Heart left ventricle (tissue), 16 donors: ENCODE measurements at regions not wholly inside any gene's neighbourhood (a gene's known extent, or its start where the extent isn't known, plus 50 kb on each side); places are given as distances from the start of the nearest gene placed in this dataset.

Source experiments
- ATAC-seq, 4 donors: fragments of 200-7000 bp; cut with Tn5 transposase; one replicate each; pipeline ENCODE4 v1.9.1; 2020 to 2022; ENCODE audit warnings: moderate library complexity in 4 of 4, mild to moderate bottlenecking in 3 of 4, moderate number of reproducible peaks in 1 of 4
- DNase-seq, 5 donors: peaks; one replicate each; pipeline ENCODE4 v3.0.0-alpha.2; 2020
- H3K27ac ChIP-seq, 12 donors: fragments of 200-600 bp; sonication (generic) in 4 of 12; one replicate each; pipeline versions ENCODE4 v1.5.0 to v1.8.0; 2016 to 2022; ENCODE audit warnings: mild to moderate bottlenecking in 2 of 12
- H3K27me3 ChIP-seq, 9 donors: fragments of 200-600 bp; sonication (generic) in 2 of 9; one replicate each; pipeline versions ENCODE4 v1.5.1 to v1.8.0; 2016 to 2022; ENCODE audit warnings: mild to moderate bottlenecking in 3 of 9
- H3K36me3 ChIP-seq, 9 donors: fragments of 200-600 bp; sonication (generic) in 2 of 9; one replicate each; pipeline versions ENCODE4 v1.5.0 to v1.8.0; 2018 to 2022; ENCODE audit warnings: mild to moderate bottlenecking in 2 of 9
- H3K4me1 ChIP-seq, 12 donors: fragments of 200-600 bp; sonication (generic) in 4 of 12; one replicate each; pipeline versions ENCODE4 v1.5.0 to v1.8.0; 2016 to 2022; ENCODE audit warnings: mild to moderate bottlenecking in 3 of 12
- H3K4me3 ChIP-seq, 12 donors: fragments of 200-600 bp; sonication (generic) in 4 of 12; one replicate each; pipeline versions ENCODE4 v1.5.0 to v1.8.0; 2017 to 2022; ENCODE audit warnings: mild to moderate bottlenecking in 9 of 12, moderate library complexity in 4 of 12
- H3K9me3 ChIP-seq, 12 donors: fragments of 200-600 bp; sonication (generic) in 4 of 12; one replicate each; pipeline versions ENCODE4 v1.5.0 to v1.8.0; 2016 to 2022; ENCODE audit warnings: mild to moderate bottlenecking in 1 of 12
- CTCF ChIP-seq, 12 donors: fragments of 200-600 bp; sonication (generic) in 4 of 12; IDR thresholded peaks; one replicate each; pipeline versions ENCODE4 v1.5.0 to v1.8.0; 2018 to 2022; ENCODE audit warnings: antibody characterized with exemption in 12 of 12, mild to moderate bottlenecking in 5 of 12
- POLR2A ChIP-seq, 2 donors: fragments of 450-650 bp; IDR thresholded peaks; one replicate each; pipeline ENCODE4 v1.6.1; 2017; ENCODE audit warnings: antibody characterized with exemption in 2 of 2, mild to moderate bottlenecking in 2 of 2, moderate library complexity in 2 of 2
- WGBS, 4 donors: extraction: QIAGEN DNeasy Blood & Tissue Kit in 2 of 4; methylation state at CpG; one replicate each; pipeline versions ENCODE4 v1.1.5 to v1.1.7; 2013 to 2018; 5-methylcytosine and 5-hydroxymethylcytosine counted together
- intact Hi-C, 10 donors: fragments of 100-400 bp; cut with DNase I; formaldehyde crosslinking; loops; one replicate each; pipeline versions ENCODE4 v1.11.1 to v1.14.2; 2022
- donor health status: ischemic (EF 13 %, LVEDD 7.1; RV severe dilation, severe dysfunction).
- donor health status: healthy with polysubstance abuse.
- donor health status: DM: no; HTN: yes; CAD: no.
- donor health status: DM: no; HTN: no; CAD: no.
- donor health status: ischemic (EF 25% LVEDD 6.9; RV normal size, moderate dysfunction).
- donor health status: ischemic (EF 25% LVEDD 5.7; RV mildly dilated, moderate dysfunction).
- donor health status: healthy.
- donor health status: DM: yes; HTN: yes; CAD: no.
- donor health status: ischemic (EF 35%, LVEDD 5.7; RV mildly dilated, moderate dysfunction).
- donor health status: nonischemic (EF 11% LVEDD 7.7; RV severe dilation, severe dysfunction).
- donor health status: DM: yes; HTN: yes; CAD: no.
- donor health status: PGD.
- donor health status: ischemic (EF 29% LVEDD 5.4; RV normal size, mild dysfunction).
- donor health status: nonischemic (EF 23%, LVEDD 6.1; RV moderate dilation, normal function).

GRCh38 chr5:90166816-90167215 is 242.7 kb downstream of the CETN3 start:
- H3K4me1 ChIP-seq, result peaks cover 0 to 27% (median 11%) of the 10 kb centered on the region in 12 donors
- H3K27me3 ChIP-seq, result no peaks in the 10 kb centered on the region
- H3K36me3 ChIP-seq, result no peaks in the 10 kb centered on the region
- no peak overlapping the region for H3K27ac ChIP-seq
- no peak overlapping the region for H3K4me3 ChIP-seq
- intact Hi-C loops, result loop anchor here in 1 of 10 donors (10.0 kb wide), 1 partner anchor 1442 kb away; no protein-coding TSS in a partner anchor
- H3K9me3 ChIP-seq, result no peaks in the 10 kb centered on the region
- no peak for TF ChIP-seq POLR2A (IDR thresholded peaks at IDR 0.05)
- TF ChIP-seq CTCF (IDR thresholded peaks at IDR 0.05), result no peak
- ATAC-seq, result no peak
- DNase-seq, result no peak

- ATAC-seq (no peak), DNase-seq (no peak)
- Histone ChIP-seq H3K4me1 (peaks cover 0 to 6% (median 0%) of the 10 kb centered on the region in 12 donors), H3K9me3 (no peaks in the 10 kb centered on the region), H3K4me3 (no peak overlapping the region), H3K27ac (no peak overlapping the region), H3K36me3 (no peaks in the 10 kb centered on the region), H3K27me3 (no peaks in the 10 kb centered on the region)
- WGBS, 4 donors, result 71 to 93% (median 82%) methylated on average over 4 of the region's 4 CpGs
- TF ChIP-seq POLR2A (IDR thresholded peaks at IDR 0.05) (no peak), CTCF (IDR thresholded peaks at IDR 0.05) (no peak)
- intact Hi-C loops, result loop anchor here in 1 of 10 donors (10.0 kb wide), 1 partner anchor 1438 kb away; no protein-coding TSS in a partner anchor
Measured at GRCh38 chr5:90162324-90162723, 247.2 kb downstream of the CETN3 start.

DNA sequence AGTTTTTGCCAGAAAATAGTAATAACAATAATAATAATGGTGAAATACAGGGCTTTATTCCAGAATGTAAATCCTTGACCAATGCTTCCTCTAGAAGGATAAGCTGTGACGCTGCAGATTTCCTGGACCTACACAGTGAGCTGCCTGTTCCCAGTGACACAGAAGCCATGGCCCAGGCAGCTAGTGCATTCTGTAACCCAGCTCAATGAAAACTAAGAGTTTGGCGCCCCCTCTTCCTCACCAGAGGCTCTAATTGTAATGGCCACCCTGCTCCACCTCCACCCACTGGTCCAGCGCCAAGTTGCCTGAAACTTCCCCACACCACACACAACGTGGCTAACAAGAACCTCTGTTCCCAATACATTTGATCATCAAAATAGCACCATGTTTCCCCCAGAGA is 248.1 kb downstream of the CETN3 start:
- 23 to 35% (median 29%) methylated on average over 4 of the region's 4 CpGs for whole genome bisulfite sequencing, 4 donors
- Histone ChIP-seq H3K4me3 (no peak overlapping the region), H3K4me1 (peaks cover 0 to 6% (median 0%) of the 10 kb centered on the region in 12 donors), H3K27me3 (no peaks in the 10 kb centered on the region), H3K27ac (no peak overlapping the region), H3K36me3 (no peaks in the 10 kb centered on the region), H3K9me3 (no peaks in the 10 kb centered on the region)
- DNase-seq (peak; percentile 50 to 69 (median 57)), ATAC-seq (peak in 3 of 4 donors; percentile 81 to 95 (median 88))
- intact Hi-C loops, result loop anchor here in 1 of 10 donors (10.0 kb wide), 1 partner anchor 1437 kb away; no protein-coding TSS in a partner anchor
- TF ChIP-seq CTCF (IDR thresholded peaks at IDR 0.05) (peak in 8 of 12 donors; percentile 13 to 48 (median 30)), POLR2A (IDR thresholded peaks at IDR 0.05) (no peak)

- ATAC-seq, result no peak
- TF ChIP-seq CTCF (IDR thresholded peaks at IDR 0.05) (no peak), POLR2A (IDR thresholded peaks at IDR 0.05) (no peak)
- intact Hi-C loops, result no loop called here
Measured at GRCh38 chr5:90158131-90158530, 251.4 kb downstream of the CETN3 start.

More at GRCh38 chr5:90158131-90158530, 251.4 kb downstream of the CETN3 start:
- no peak overlapping the region for H3K27ac ChIP-seq
- H3K36me3 ChIP-seq, result no peaks in the 10 kb centered on the region
- peaks cover 0 to 6% (median 0%) of the 10 kb centered on the region in 12 donors for H3K4me1 ChIP-seq
- no peaks in the 10 kb centered on the region for H3K27me3 ChIP-seq
- H3K9me3 ChIP-seq, result no peaks in the 10 kb centered on the region
- 32 to 47% (median 43%) methylated on average over 3 of the region's 3 CpGs for WGBS, 4 donors
- DNase-seq, result no peak
- H3K4me3 ChIP-seq, result no peak overlapping the region
